BJ (cell line): ENCODE measurements at regions not wholly inside any gene's neighbourhood (a gene's known extent, or its start where the extent isn't known, plus 50 kb on each side); places are given as distances from the start of the nearest gene placed in this dataset. TPM values are rescaled to one million over a fixed set of nuclear protein-coding genes. Genes with fewer than 3 reads are reported as not detected.

Source experiments
- CTCF ChIA-PET: fragments of 350-600 bp; formaldehyde crosslinking; extraction: SDS; loops from one replicate; lab custom pipeline; 2021; ENCODE audit warnings: antibody characterized with exemption, inconsistent platforms; lab: Yijun Ruan, JAX
- POLR2A ChIA-PET: fragments of 300-600 bp; sonication (Branson Sonifier 250); formaldehyde crosslinking; extraction: SDS; loops from one replicate; lab custom pipeline; 2021; ENCODE audit warnings: antibody characterized with exemption; lab: Charles Lee
- DNase-seq: peaks from one replicate; pipeline ENCODE4 v3.0.0-alpha.2; 2011; ENCODE audit warnings: low read depth
- H3K27me3 ChIP-seq: 2 replicates; pipeline ENCODE4 v1.6.0; 2011; ENCODE audit warnings: low read length; ENCODE audit not compliant: control insufficient read depth, insufficient read depth
- H3K36me3 ChIP-seq: 2 replicates; pipeline ENCODE4 v1.5.1; 2011; ENCODE audit warnings: low read length; ENCODE audit not compliant: control insufficient read depth, insufficient read depth
- H3K4me3 ChIP-seq: 2 replicates; pipeline ENCODE4 v1.5.1; 2011; ENCODE audit warnings: low read depth, mild to moderate bottlenecking, control low read depth, low read length
- CTCF ChIP-seq: IDR thresholded peaks from 2 replicates; pipeline ENCODE4 v1.5.1; 2011; ENCODE audit warnings: low read depth, mild to moderate bottlenecking, control low read depth, inconsistent platforms, low read length, moderate library complexity; ENCODE audit not compliant: insufficient read depth
- small RNA-seq: library from RNA; depleted of rRNA; stranded (forward); fragments of <200 nt; gene quantifications from one replicate; pipeline ENCODE3, GENCODE V24; 2012; ENCODE audit warnings: low replicate concordance, low read depth; ENCODE audit not compliant: insufficient read length

- 0 out of 2 replicates have a peak, but pooled peaks cover 2% of the 10 kb centered on the region for H3K27me3 ChIP-seq
- ChIA-PET POLR2A (no interaction called here), CTCF (no interaction called here)
- no peak for TF ChIP-seq CTCF
- H3K36me3 ChIP-seq, result no peaks in the 10 kb centered on the region
- no peak for DNase-seq
- H3K4me3 ChIP-seq, result no peak overlapping the region
These were observed 63.7 kb upstream of the CHD1 start for GRCh38 chr5:98992552-98992951.

GRCh38 chr5:98989727-98990126 is 60.9 kb upstream of the CHD1 start:
- ChIA-PET CTCF (no interaction called here), POLR2A (no interaction called here)
- H3K36me3 ChIP-seq, result no peaks in the 10 kb centered on the region
- DNase-seq, result no peak
- no peak for TF ChIP-seq CTCF
- 0 out of 2 replicates have a peak, but pooled peaks cover 2% of the 10 kb centered on the region for H3K27me3 ChIP-seq
- no peak overlapping the region for H3K4me3 ChIP-seq

GRCh38 chr5:98986587-98986986 is 57.8 kb upstream of the CHD1 start:
- H3K36me3 ChIP-seq, result no peaks in the 10 kb centered on the region
- no peaks in the 10 kb centered on the region for H3K27me3 ChIP-seq
- ChIA-PET POLR2A (no interaction called here), CTCF (no interaction called here)
- DNase-seq, result no peak
- H3K4me3 ChIP-seq, result no peak overlapping the region
- no peak for TF ChIP-seq CTCF

GRCh38 chr5:98982880-98983279 is 54.1 kb upstream of the CHD1 start:
- no peak for DNase-seq
- CTCF ChIA-PET, result interaction anchor here (0.9 kb wide), 1 partner anchor 12 kb away, joined by 3 read pairs; no protein-coding TSS in a partner anchor
- Histone ChIP-seq H3K27me3 (no peaks in the 10 kb centered on the region), H3K36me3 (no peaks in the 10 kb centered on the region), H3K4me3 (no peak overlapping the region)
- POLR2A ChIA-PET, result no interaction called here
- no peak for TF ChIP-seq CTCF

Small RNA genes lying in the stretch of these regions (small RNA-seq; reads per million reads assigned to genes)
- gene MTND4LP5 (not detected), gene RF00019 (not detected), gene RNU6-1119P (not detected)
